ENCODE measurements at regions not wholly inside any gene's neighbourhood (a gene's known extent, or its start where the extent isn't known, plus 50 kb on each side); places are given as distances from the start of the nearest gene placed in this dataset.

GRCh38 chr12:28884904-28885679 is 264.0 kb upstream of the FAR2 start:
- DNase-seq, result peak; percentile 36

GRCh38 chr12:28885928-28886327 is 263.1 kb upstream of the FAR2 start:
- DNase-seq, result no peak

- DNase-seq, result no peak
Observed at GRCh38 chr12:28887461-28887990, 261.6 kb upstream of the FAR2 start.

- no peak for DNase-seq
Observed at GRCh38 chr12:28890664-28891063, 258.4 kb upstream of the FAR2 start.

GRCh38 chr12:28891126-28891525 is 258.0 kb upstream of the FAR2 start:
- no peak for DNase-seq

- peak; percentile 78 for DNase-seq
Observed at GRCh38 chr12:28893365-28893764, 255.7 kb upstream of the FAR2 start.

GRCh38 chr12:28893856-28894255 is 255.2 kb upstream of the FAR2 start:
- DNase-seq, result no peak

GRCh38 chr12:28896421-28896820 is 252.7 kb upstream of the FAR2 start:
- DNase-seq, result no peak

- no peak for DNase-seq
Observed at GRCh38 chr12:28898038-28898437, 251.0 kb upstream of the FAR2 start.

- DNase-seq, result peak; percentile 98
Observed at GRCh38 chr12:28899951-28900350, 249.1 kb upstream of the FAR2 start.

GRCh38 chr12:28905220-28905955 is 243.7 kb upstream of the FAR2 start:
- DNase-seq, result peak; percentile 56

GRCh38 chr12:28908646-28909045 is 240.4 kb upstream of the FAR2 start:
- peak; percentile 34 for DNase-seq

GRCh38 chr12:28909291-28909690 is 239.8 kb upstream of the FAR2 start:
- DNase-seq, result peak; percentile 88

- peak; percentile 52 for DNase-seq
Observed at GRCh38 chr12:28925719-28926376, 223.2 kb upstream of the FAR2 start.

GRCh38 chr12:28930704-28931103 is 218.4 kb upstream of the FAR2 start:
- no peak for DNase-seq

- DNase-seq, result no peak
Observed at GRCh38 chr12:28933176-28933575, 215.9 kb upstream of the FAR2 start.

- DNase-seq, result peak; percentile 46
Observed at GRCh38 chr12:28933864-28934527, 215.1 kb upstream of the FAR2 start.

- DNase-seq, result no peak
Observed at GRCh38 chr12:28936221-28936620, 212.9 kb upstream of the FAR2 start.

GRCh38 chr12:28936711-28937110 is 212.4 kb upstream of the FAR2 start:
- DNase-seq, result no peak

- peak; percentile 78 for DNase-seq
Observed at GRCh38 chr12:28937196-28937595, 211.9 kb upstream of the FAR2 start.

- DNase-seq, result no peak
Observed at GRCh38 chr12:28938056-28938455, 211.0 kb upstream of the FAR2 start.

- no peak for DNase-seq
Observed at GRCh38 chr12:28938581-28939235, 210.4 kb upstream of the FAR2 start.
